Endothelial cell of umbilical vein (primary cell): ENCODE measurements at regions not wholly inside any gene's neighbourhood (a gene's known extent, or its start where the extent isn't known, plus 50 kb on each side); places are given as distances from the start of the nearest gene placed in this dataset.

Experiments
- BruUV-seq: library from RNA; stranded (reverse); fragments of 400-500 nt; replicated peaks from 2 replicates; lab custom pipeline; 2021; lab: Mats Ljungman, UMichigan
- CTCF ChIA-PET: fragments of 300-600, 350-600 bp; sonication (Branson Sonifier 250); formaldehyde crosslinking; loops from one replicate; lab custom pipeline; 2021; ENCODE audit warnings: antibody characterized with exemption, inconsistent platforms; lab: Charles Lee
- POLR2A ChIA-PET: fragments of 300-600, 350-600 bp; sonication (Branson Sonifier 250); formaldehyde crosslinking; loops from one replicate; lab custom pipeline; 2021; ENCODE audit warnings: antibody characterized with exemption, inconsistent platforms; lab: Charles Lee
- DNase-seq: peaks from one replicate; pipeline ENCODE4 v3.0.0-alpha.2; 2011; ENCODE audit warnings: low read depth, low spot score
- FAIRE-seq: peaks from 2 replicates; lab custom pipeline; 2011; peaks lifted over from hg19 to GRCh38; lab: Jason Lieb, UNC
- H2AFZ ChIP-seq: 2 replicates; pipeline ENCODE4 v1.6.0; 2012; ENCODE audit warnings: low read depth, low read length, control low read depth, inconsistent platforms
- H3K27ac ChIP-seq: 2 replicates; pipeline ENCODE4 v1.5.1; 2011; ENCODE audit warnings: low read depth, mild to moderate bottlenecking, control low read depth, low read length, moderate library complexity; ENCODE audit not compliant: insufficient read depth
- H3K27me3 ChIP-seq, 2 experiments: 2 replicates each; pipeline versions ENCODE4 v1.6.0 to v1.6.1; 2011; ENCODE audit warnings: low read length in 2 of 2, mixed read lengths in 1 of 2; ENCODE audit not compliant: control insufficient read depth in 2 of 2, insufficient read depth in 2 of 2
- H3K36me3 ChIP-seq, 2 experiments: 2 replicates in 1 of 2; 3 replicates in 1 of 2; pipeline ENCODE4 v1.5.1; 2011; ENCODE audit warnings: low read length in 2 of 2, mild to moderate bottlenecking in 1 of 2, moderate library complexity in 1 of 2; ENCODE audit not compliant: control insufficient read depth in 2 of 2, insufficient read depth in 2 of 2; ENCODE audit errors: extremely low read depth in 1 of 2
- H3K4me1 ChIP-seq: 3 replicates; pipeline ENCODE4 v1.5.1; 2011; ENCODE audit warnings: mild to moderate bottlenecking, low read length; ENCODE audit not compliant: control insufficient read depth, insufficient read depth; ENCODE audit errors: extremely low read depth
- H3K4me2 ChIP-seq: 2 replicates; pipeline ENCODE4 v1.6.1; 2011; ENCODE audit warnings: low read length, control low read depth, mixed read lengths; ENCODE audit not compliant: insufficient read depth
- H3K4me3 ChIP-seq, 3 experiments: fragments of 200-600 bp in 1 of 3; sonication (generic), shearing (Covaris generic) in 1 of 3; replicated peaks in 1 of 3; 2 replicates each; pipeline ENCODE4 v1.5.1; 2011 to 2016; ENCODE audit warnings: control low read depth in 3 of 3, low read length in 3 of 3, mild to moderate bottlenecking in 2 of 3, inconsistent platforms in 1 of 3, low read depth in 1 of 3, moderate library complexity in 1 of 3; ENCODE audit not compliant: insufficient read depth in 1 of 3
- H3K79me2 ChIP-seq: 2 replicates; pipeline ENCODE4 v1.6.0; 2012; ENCODE audit warnings: low read length, inconsistent platforms; ENCODE audit not compliant: control insufficient read depth, insufficient read depth
- H3K9ac ChIP-seq: replicated peaks from 2 replicates; pipeline ENCODE3; 2011; ENCODE audit warnings: low read length, control low read depth; ENCODE audit not compliant: insufficient read depth; ENCODE audit errors: extremely low read depth
- H3K9me1 ChIP-seq: replicated peaks from 3 replicates; pipeline ENCODE4 v1.6.0; 2011; ENCODE audit warnings: mild to moderate bottlenecking, low read length; ENCODE audit not compliant: control insufficient read depth, insufficient read depth; ENCODE audit errors: extremely low read depth
- H3K9me3 ChIP-seq: replicated peaks from 2 replicates; pipeline ENCODE4 v1.5.1; 2012; ENCODE audit warnings: low read length, inconsistent platforms; ENCODE audit not compliant: control insufficient read depth, insufficient read depth
- H4K20me1 ChIP-seq: replicated peaks from 2 replicates; pipeline ENCODE3; 2011; ENCODE audit warnings: mild to moderate bottlenecking, low read length; ENCODE audit not compliant: control insufficient read depth, insufficient read depth; ENCODE audit errors: extremely low read depth
- EZH2 ChIP-seq: IDR thresholded peaks from 2 replicates; pipeline ENCODE4 v1.6.1; 2012; ENCODE audit warnings: borderline replicate concordance, low read depth, mild to moderate bottlenecking, moderate library complexity, low read length, inconsistent platforms; ENCODE audit not compliant: severe bottlenecking
- FOS ChIP-seq: IDR thresholded peaks from 2 replicates; pipeline ENCODE4 v1.6.1; 2011; ENCODE audit warnings: mild to moderate bottlenecking, low read length, moderate library complexity, borderline replicate concordance; ENCODE audit not compliant: insufficient read depth
- GATA2 ChIP-seq: IDR thresholded peaks from 2 replicates; pipeline ENCODE4 v1.7.0; 2011; ENCODE audit warnings: low read depth, mild to moderate bottlenecking, moderate library complexity, mixed read lengths, low read length; ENCODE audit not compliant: insufficient read length, insufficient read depth
- JUN ChIP-seq: IDR thresholded peaks from 2 replicates; pipeline ENCODE4 v1.6.1; 2011; ENCODE audit warnings: borderline replicate concordance, low read depth; ENCODE audit not compliant: insufficient read length, insufficient read depth
- MYC ChIP-seq: IDR thresholded peaks from one replicate; pipeline ENCODE4 v1.6.1; 2011; ENCODE audit warnings: mild to moderate bottlenecking, low read depth, low read length
- POLR2A ChIP-seq: IDR thresholded peaks from 2 replicates; pipeline ENCODE4 v1.6.1; 2012; ENCODE audit warnings: low read depth, mild to moderate bottlenecking, control low read depth, low read length
- POLR2AphosphoS5 ChIP-seq: IDR thresholded peaks from 2 replicates; pipeline ENCODE4 v1.6.1; 2012; ENCODE audit warnings: low read depth, mild to moderate bottlenecking, control low read depth, low read length, moderate library complexity; ENCODE audit not compliant: insufficient read depth
- dilution Hi-C: fragments of 300-500 bp; cut with MboI; formaldehyde crosslinking; loops from one replicate; pipeline ENCODE4 v1.15.0; 2019; ENCODE audit warnings: low sequenced_read_pairs; ENCODE audit not compliant: extremely low pct_ligation_motif_present
- intact Hi-C: fragments of 100-400 bp; cut with micrococcal nuclease; formaldehyde crosslinking; loops from one replicate; pipeline ENCODE4 v1.10.0; 2022
- TF ChIP-seq, protein P1 (sequence below), 2 donors: IDR thresholded peaks; 1 replicate in 1 of 2; 2 replicates in 1 of 2; pipeline ENCODE4 v1.5.1; 2011; ENCODE audit warnings: low read length in 2 of 2, mild to moderate bottlenecking in 2 of 2, moderate library complexity in 2 of 2, control low read depth in 1 of 2, inconsistent platforms in 1 of 2, low read depth in 1 of 2; ENCODE audit not compliant: insufficient read depth in 1 of 2; ENCODE audit errors: extremely low read depth in 1 of 2
- TF ChIP-seq, protein P2 (sequence below): IDR thresholded peaks from 2 replicates; pipeline ENCODE4 v1.6.1; 2011; ENCODE audit not compliant: insufficient read depth, insufficient read length

- FAIRE-seq (no peak), DNase-seq (no peak)
- Histone ChIP-seq H4K20me1 (no peaks in the 10 kb centered on the region), H2AFZ (no peak overlapping the region), H3K79me2 (no peaks in the 10 kb centered on the region), H3K4me1 (no peaks in the 10 kb centered on the region), H3K27ac (no peak overlapping the region), H3K9me3 (no peaks in the 10 kb centered on the region), H3K36me3 (no peaks in the 10 kb centered on the region), H3K9me1 (no peaks in the 10 kb centered on the region), H3K4me2 (no peak overlapping the region), H3K9ac (no peak overlapping the region), H3K27me3 (peaks cover 0 to 2% of the 10 kb centered on the region in 2 experiments), H3K4me3 (no peak overlapping the region)
- TF ChIP-seq JUN (no peak), POLR2A (no peak), FOS (no peak), MYC (no peak), EZH2 (no peak), POLR2AphosphoS5 (no peak), GATA2 (no peak)
- TF ChIP-seq, protein P1, sequence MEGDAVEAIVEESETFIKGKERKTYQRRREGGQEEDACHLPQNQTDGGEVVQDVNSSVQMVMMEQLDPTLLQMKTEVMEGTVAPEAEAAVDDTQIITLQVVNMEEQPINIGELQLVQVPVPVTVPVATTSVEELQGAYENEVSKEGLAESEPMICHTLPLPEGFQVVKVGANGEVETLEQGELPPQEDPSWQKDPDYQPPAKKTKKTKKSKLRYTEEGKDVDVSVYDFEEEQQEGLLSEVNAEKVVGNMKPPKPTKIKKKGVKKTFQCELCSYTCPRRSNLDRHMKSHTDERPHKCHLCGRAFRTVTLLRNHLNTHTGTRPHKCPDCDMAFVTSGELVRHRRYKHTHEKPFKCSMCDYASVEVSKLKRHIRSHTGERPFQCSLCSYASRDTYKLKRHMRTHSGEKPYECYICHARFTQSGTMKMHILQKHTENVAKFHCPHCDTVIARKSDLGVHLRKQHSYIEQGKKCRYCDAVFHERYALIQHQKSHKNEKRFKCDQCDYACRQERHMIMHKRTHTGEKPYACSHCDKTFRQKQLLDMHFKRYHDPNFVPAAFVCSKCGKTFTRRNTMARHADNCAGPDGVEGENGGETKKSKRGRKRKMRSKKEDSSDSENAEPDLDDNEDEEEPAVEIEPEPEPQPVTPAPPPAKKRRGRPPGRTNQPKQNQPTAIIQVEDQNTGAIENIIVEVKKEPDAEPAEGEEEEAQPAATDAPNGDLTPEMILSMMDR (IDR thresholded peaks at IDR 0.05; ENCODE audit: extremely low read depth in 1 of 2, insufficient read depth in 1 of 2, low read depth in 1 of 2, low read length in 2 of 2) = no peak
- TF ChIP-seq, protein P2, sequence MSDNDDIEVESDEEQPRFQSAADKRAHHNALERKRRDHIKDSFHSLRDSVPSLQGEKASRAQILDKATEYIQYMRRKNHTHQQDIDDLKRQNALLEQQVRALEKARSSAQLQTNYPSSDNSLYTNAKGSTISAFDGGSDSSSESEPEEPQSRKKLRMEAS = no peak
- intact Hi-C loops (no loop called here), dilution Hi-C loops (no loop called here)
- ChIA-PET CTCF (no interaction called here), POLR2A (no interaction called here)
- BruUV-seq = no TSS peak
These were observed 115.7 kb upstream of the EFNA5 start for GRCh38 chr5:107786424-107786823.
